GM12864 (cell line): ENCODE measurements at regions not wholly inside any gene's neighbourhood (a gene's known extent, or its start where the extent isn't known, plus 50 kb on each side); places are given as distances from the start of the nearest gene placed in this dataset.

ENCODE experiments used
- DNase-seq: peaks from one replicate; pipeline ENCODE4 v3.0.0-alpha.2; 2011; ENCODE audit warnings: low read depth
- H3K4me3 ChIP-seq: 2 replicates; pipeline ENCODE4 v1.5.1; 2011; ENCODE audit warnings: mild to moderate bottlenecking, low read depth, low read length, control low read depth
- CTCF ChIP-seq: IDR thresholded peaks from 2 replicates; pipeline ENCODE4 v1.5.1; 2011; ENCODE audit warnings: low read depth, mild to moderate bottlenecking, moderate library complexity, low read length, control low read depth, inconsistent platforms; ENCODE audit errors: missing control alignments

DNA sequence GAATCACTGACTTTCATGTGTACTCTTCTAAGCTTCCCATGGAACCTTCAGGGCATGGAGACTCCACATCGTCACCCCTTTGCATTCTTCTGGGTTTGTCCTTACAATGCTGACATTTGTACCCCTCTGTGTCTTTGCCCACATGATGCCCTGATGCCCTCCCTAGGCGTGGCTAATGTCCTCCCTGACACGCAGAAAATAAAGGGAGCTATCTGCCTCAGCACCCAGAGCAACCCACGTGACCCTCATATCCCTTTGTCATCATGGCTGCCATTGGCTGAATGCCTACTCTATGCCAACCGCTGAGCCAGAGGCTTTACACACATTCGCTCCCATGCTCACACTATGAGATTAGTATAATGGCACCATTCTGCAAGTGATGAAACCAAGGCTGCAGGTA, 86.4 kb upstream of the KLHL29 start:
- TF ChIP-seq CTCF: no peak
- no peak overlapping the region for H3K4me3 ChIP-seq
- no peak for DNase-seq

- no peak overlapping the region for H3K4me3 ChIP-seq
- no peak for TF ChIP-seq CTCF
- DNase-seq: no peak
Observed at GRCh38 chr2:23299476-23300195, 85.3 kb upstream of the KLHL29 start.

GRCh38 chr2:23301136-23301535, 83.8 kb upstream of the KLHL29 start:
- no peak for TF ChIP-seq CTCF
- no peak for DNase-seq
- H3K4me3 ChIP-seq: no peak overlapping the region

DNA sequence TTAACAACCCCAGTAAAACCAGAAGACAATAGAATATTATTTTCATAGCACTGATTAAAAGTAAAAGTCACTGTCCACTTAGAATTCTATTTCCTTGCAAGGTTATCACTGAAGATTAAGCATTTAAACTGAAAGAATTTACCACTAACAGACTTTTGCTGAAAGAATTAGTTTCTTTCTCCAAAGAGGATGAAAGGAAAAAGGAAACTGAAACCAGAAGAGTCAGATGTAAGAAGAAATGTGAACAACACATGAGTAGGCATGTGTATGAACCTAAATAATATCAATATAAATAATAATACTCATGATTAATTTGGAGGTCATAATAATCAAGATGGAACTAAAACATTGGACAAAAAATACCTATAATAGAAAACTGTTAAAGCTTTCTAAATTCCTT, 82.4 kb upstream of the KLHL29 start:
- no peak for DNase-seq
- no peak for TF ChIP-seq CTCF

DNA sequence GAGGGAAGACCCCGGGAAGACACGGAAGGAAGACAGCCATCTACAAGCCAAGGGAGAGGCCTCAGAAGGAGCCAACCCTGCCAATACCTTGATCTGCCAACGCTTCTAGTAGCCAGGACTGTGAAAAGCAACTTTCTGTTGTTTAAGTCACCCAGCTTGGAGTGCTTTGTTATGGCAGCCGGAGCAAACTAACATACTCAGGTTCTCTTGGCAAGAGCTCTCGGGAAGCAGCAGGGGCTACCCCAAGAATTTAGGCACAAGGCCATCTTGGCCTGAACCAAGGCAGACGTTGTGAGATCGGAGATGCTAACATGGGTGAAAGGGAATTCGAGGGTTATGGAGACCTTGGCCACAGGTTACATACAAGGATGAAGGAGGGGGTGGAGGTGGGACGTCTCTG, 78.6 kb upstream of the KLHL29 start:
- H3K4me3 ChIP-seq: no peak overlapping the region
- TF ChIP-seq CTCF: no peak
- no peak for DNase-seq

More for the DNA sequence above, 82.4 kb upstream of the KLHL29 start:
- H3K4me3 ChIP-seq: no peak overlapping the region

DNA sequence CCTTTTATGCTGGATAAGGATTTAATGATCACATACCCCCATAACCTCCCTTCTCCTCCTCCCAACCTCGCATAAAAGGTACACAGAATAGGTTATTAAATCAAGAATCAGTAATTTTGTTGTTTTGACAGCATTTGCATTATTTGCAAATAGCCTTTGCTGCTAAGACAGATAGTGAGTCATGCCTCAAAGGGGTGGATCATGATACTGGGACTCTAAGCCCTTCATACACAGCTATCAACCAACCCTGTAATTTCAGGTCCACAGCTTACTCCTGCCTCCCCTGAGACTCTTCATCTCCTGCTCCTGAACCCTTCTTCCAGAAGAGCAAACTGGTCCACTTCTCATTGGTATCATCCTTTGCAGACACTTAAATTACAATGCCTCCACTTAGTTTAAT, 73.8 kb upstream of the KLHL29 start:
- no peak for DNase-seq

More for the DNA sequence above, 73.8 kb upstream of the KLHL29 start:
- no peak overlapping the region for H3K4me3 ChIP-seq
- no peak for TF ChIP-seq CTCF
